NCI-H2227 treated with DMSO at 0.1 percent for 48 hours (cell line): ENCODE measurements at regions not wholly inside any gene's neighbourhood (a gene's known extent, or its start where the extent isn't known, plus 50 kb on each side); places are given as distances from the start of the nearest gene placed in this dataset.

ENCODE experiments used
- DNase-seq: peaks from one replicate; lab custom pipeline; 2025; lab: John Stamatoyannopoulos, UW

GRCh38 chr6:22940581-22941290 is 371.4 kb downstream of the HDGFL1 start:
- no peak for DNase-seq

- no peak for DNase-seq
Observed at GRCh38 chr6:22942403-22942802, 373.0 kb downstream of the HDGFL1 start.

GRCh38 chr6:22943327-22943726 is 374.0 kb downstream of the HDGFL1 start:
- no peak for DNase-seq

- DNase-seq: peak; percentile 55
Observed at GRCh38 chr6:22949967-22950366, 380.6 kb downstream of the HDGFL1 start.

GRCh38 chr6:22952097-22952496 is 382.7 kb downstream of the HDGFL1 start:
- no peak for DNase-seq

GRCh38 chr6:22954749-22955385 is 385.5 kb downstream of the HDGFL1 start:
- DNase-seq: peak; percentile 43

GRCh38 chr6:22956029-22956681 is 386.8 kb downstream of the HDGFL1 start:
- peak; percentile 44 for DNase-seq

GRCh38 chr6:22958677-22959076 is 389.3 kb downstream of the HDGFL1 start:
- DNase-seq: no peak

GRCh38 chr6:22959571-22959970 is 390.2 kb downstream of the HDGFL1 start:
- DNase-seq: no peak

GRCh38 chr6:22964334-22964733 is 395.0 kb downstream of the HDGFL1 start:
- no peak for DNase-seq

- no peak for DNase-seq
Observed at GRCh38 chr6:22965889-22966288, 396.5 kb downstream of the HDGFL1 start.

- no peak for DNase-seq
Observed at GRCh38 chr6:22966691-22967422, 397.5 kb downstream of the HDGFL1 start.

- DNase-seq: no peak
Observed at GRCh38 chr6:22970004-22970403, 400.6 kb downstream of the HDGFL1 start.

GRCh38 chr6:22972771-22973170 is 403.4 kb downstream of the HDGFL1 start:
- DNase-seq: no peak

GRCh38 chr6:22975079-22975478 is 405.7 kb downstream of the HDGFL1 start:
- DNase-seq: no peak

GRCh38 chr6:22980446-22980845 is 411.1 kb downstream of the HDGFL1 start:
- no peak for DNase-seq

GRCh38 chr6:23002044-23002619 is 432.8 kb downstream of the HDGFL1 start:
- no peak for DNase-seq

GRCh38 chr6:23003671-23004467 is 434.5 kb downstream of the HDGFL1 start:
- no peak for DNase-seq

- no peak for DNase-seq
Observed at GRCh38 chr6:23006656-23007055, 437.3 kb downstream of the HDGFL1 start.

GRCh38 chr6:23011615-23012014 is 442.2 kb downstream of the HDGFL1 start:
- DNase-seq: no peak

GRCh38 chr6:23013776-23014175 is 444.4 kb downstream of the HDGFL1 start:
- no peak for DNase-seq
